C4-2B (cell line): ENCODE measurements at regions not wholly inside any gene's neighbourhood (a gene's known extent, or its start where the extent isn't known, plus 50 kb on each side); places are given as distances from the start of the nearest gene placed in this dataset.

Source experiments
- CTCF ChIP-seq: fragments of 450-650 bp; conservative IDR thresholded peaks from 2 replicates; pipeline ENCODE4 v1.5.1; 2017; ENCODE audit warnings: mild to moderate bottlenecking
- ZFX ChIP-seq: fragments of 450-650 bp; IDR thresholded peaks from 2 replicates; pipeline ENCODE4 v1.6.1; 2017

- TF ChIP-seq CTCF: no peak
- TF ChIP-seq ZFX: no peak
Observed at GRCh38 chr6:147855803-147856482, 347.5 kb downstream of the SAMD5 start.
